ENCODE measurements at regions not wholly inside any gene's neighbourhood (a gene's known extent, or its start where the extent isn't known, plus 50 kb on each side); places are given as distances from the start of the nearest gene placed in this dataset.

- Histone ChIP-seq H4K20me1 (ENCODE audit: insufficient read depth) (no peaks in the 10 kb centered on the region), H3K36me3 (ENCODE audit: low read depth) (no peaks in the 10 kb centered on the region), H3K27me3 (ENCODE audit: insufficient read depth, low read depth) (no peaks in the 10 kb centered on the region), H3K4me1 (replicated peaks; ENCODE audit: insufficient read depth) (0 out of 2 replicates have a peak, but pooled peaks cover 5% of the 10 kb centered on the region), H3F3A (ENCODE audit: insufficient read depth, low read depth) (no peaks in the 10 kb centered on the region; the same call in 1 of the 2 replicates), H3K27ac (peak overlapping the region; percentile 29; the same call in 1 of the 2 replicates), H2AFZ (no peak overlapping the region), H3K9me3 (ENCODE audit: insufficient read depth, low read depth) (no peaks in the 10 kb centered on the region; the same call in 1 of the 2 replicates), H3K79me2 (ENCODE audit: low read depth) (no peaks in the 10 kb centered on the region), H3K4me3 (no peak overlapping the region), H3K4me2 (peak overlapping the region; percentile 28), H3K9me2 (ENCODE audit: insufficient read depth) (no peaks in the 10 kb centered on the region)
- BruUV-seq (replicated peaks): no TSS peak
- intact Hi-C loops (cut with micrococcal nuclease; ENCODE audit: unreplicated experiment): no loop called here
- DNase-seq: peak; percentile 8 to 69
- CTCF ChIA-PET: no interaction called here
- POLR2A ChIA-PET (ENCODE audit: unreplicated experiment): interaction anchor here (0.9 kb wide), 1 partner anchor 9 kb away, joined by 3 read pairs; no protein-coding TSS in a partner anchor
- TF ChIP-seq CTCF (conservative IDR thresholded peaks at IDR 0.05) (no peak), EZH2 (IDR thresholded peaks at IDR 0.05; ENCODE audit: low read depth) (no peak)
These were observed 307.7 kb downstream of the TNS1 start for GRCh38 chr2:217695033-217695520.

DNA sequence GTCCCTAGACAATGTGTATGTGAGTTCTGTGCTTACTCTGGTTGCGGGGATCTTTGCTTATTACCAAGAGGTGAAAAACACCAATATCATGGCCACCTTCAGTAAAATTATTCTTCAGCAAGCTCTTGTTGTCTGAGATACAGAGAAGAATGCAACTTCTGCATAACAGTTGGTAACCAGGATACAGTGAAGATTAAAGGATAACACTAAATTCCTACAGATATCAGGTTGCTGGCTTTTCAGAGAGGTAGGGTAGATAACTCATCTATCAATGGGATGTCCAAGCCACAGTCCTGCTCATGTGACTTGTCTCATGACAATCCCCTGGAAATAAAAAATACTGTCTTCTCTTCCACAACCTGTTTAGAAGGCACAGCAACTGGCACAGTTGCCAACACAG lies 308.5 kb downstream of the TNS1 start:
- no peaks in the 10 kb centered on the region for H3K27me3 ChIP-seq (ENCODE audit: insufficient read depth, low read depth)
- DNase-seq: peak in 1 of 2 experiments; percentile 43
- H3K9me2 ChIP-seq (ENCODE audit: insufficient read depth): no peaks in the 10 kb centered on the region
- H3F3A ChIP-seq (ENCODE audit: insufficient read depth, low read depth): no peaks in the 10 kb centered on the region; the same call in 1 of the 2 replicates
- H3K9me3 ChIP-seq (ENCODE audit: insufficient read depth, low read depth): no peaks in the 10 kb centered on the region; the same call in 1 of the 2 replicates
- no peaks in the 10 kb centered on the region for H3K36me3 ChIP-seq (ENCODE audit: low read depth)
- TF ChIP-seq EZH2 (IDR thresholded peaks at IDR 0.05; ENCODE audit: low read depth) (no peak), CTCF (conservative IDR thresholded peaks at IDR 0.05) (no peak)
- no peaks in the 10 kb centered on the region for H4K20me1 ChIP-seq (ENCODE audit: insufficient read depth)
- no peak overlapping the region for H3K27ac ChIP-seq
- ChIA-PET CTCF (no interaction called here), POLR2A (ENCODE audit: unreplicated experiment) (no interaction called here)
- intact Hi-C loops (cut with micrococcal nuclease; ENCODE audit: unreplicated experiment): no loop called here
- no peak overlapping the region for H2AFZ ChIP-seq
- no peaks in the 10 kb centered on the region for H3K79me2 ChIP-seq (ENCODE audit: low read depth)
- no peak overlapping the region for H3K4me2 ChIP-seq
- BruUV-seq (replicated peaks): no TSS peak
- H3K4me3 ChIP-seq: no peak overlapping the region
- 0 out of 2 replicates have a peak, but pooled peaks cover 5% of the 10 kb centered on the region for H3K4me1 ChIP-seq (replicated peaks; ENCODE audit: insufficient read depth)

- Histone ChIP-seq H3F3A (ENCODE audit: insufficient read depth, low read depth) (no peaks in the 10 kb centered on the region; the same call in 1 of the 2 replicates), H3K9me3 (ENCODE audit: insufficient read depth, low read depth) (no peaks in the 10 kb centered on the region; the same call in 1 of the 2 replicates), H3K4me1 (replicated peaks; ENCODE audit: insufficient read depth) (0 out of 2 replicates have a peak, but pooled peaks cover 5% of the 10 kb centered on the region), H3K9me2 (ENCODE audit: insufficient read depth) (no peaks in the 10 kb centered on the region), H4K20me1 (ENCODE audit: insufficient read depth) (no peaks in the 10 kb centered on the region), H3K4me2 (no peak overlapping the region), H3K27ac (no peak overlapping the region), H2AFZ (no peak overlapping the region), H3K27me3 (ENCODE audit: insufficient read depth, low read depth) (no peaks in the 10 kb centered on the region), H3K79me2 (ENCODE audit: low read depth) (no peaks in the 10 kb centered on the region), H3K36me3 (ENCODE audit: low read depth) (no peaks in the 10 kb centered on the region), H3K4me3 (no peak overlapping the region)
- BruUV-seq (replicated peaks): no TSS peak
- ChIA-PET POLR2A (ENCODE audit: unreplicated experiment) (interaction anchor here (0.6 kb wide), 1 partner anchor 326 kb away, joined by 3 read pairs; no protein-coding TSS in a partner anchor), CTCF (no interaction called here)
- no peak for DNase-seq
- TF ChIP-seq EZH2 (IDR thresholded peaks at IDR 0.05; ENCODE audit: low read depth) (no peak), CTCF (conservative IDR thresholded peaks at IDR 0.05) (no peak)
- intact Hi-C loops (cut with micrococcal nuclease; ENCODE audit: unreplicated experiment): no loop called here
These were observed 309.4 kb downstream of the TNS1 start for GRCh38 chr2:217693363-217693762.

Measured in PC-9 (cell line).